AG04449 (cell line): ENCODE measurements at regions not wholly inside any gene's neighbourhood (a gene's known extent, or its start where the extent isn't known, plus 50 kb on each side); places are given as distances from the start of the nearest gene placed in this dataset.
"Not testable (repeated sequence)": the region's sequence is repeated elsewhere in the genome, so short reads cannot be mapped to it uniquely, and the experiment has no call there.

ENCODE experiments used
- CTCF ChIA-PET: fragments of 350-600 bp; formaldehyde crosslinking; extraction: SDS; loops from one replicate; lab custom pipeline; 2021; ENCODE audit warnings: antibody characterized with exemption; lab: Yijun Ruan, JAX
- POLR2A ChIA-PET: fragments of 400-600, 350-600 bp; formaldehyde crosslinking; extraction: SDS; loops from one replicate; lab custom pipeline; 2020; ENCODE audit warnings: antibody characterized with exemption, inconsistent platforms; lab: Yijun Ruan, JAX
- DNase-seq: peaks from one replicate; pipeline ENCODE4 v3.0.0-alpha.2; 2010; ENCODE audit warnings: low read depth, low spot score
- H3K4me3 ChIP-seq: 2 replicates; pipeline ENCODE4 v1.5.1; 2011; ENCODE audit warnings: low read depth, mild to moderate bottlenecking, control low read depth, low read length
- TF ChIP-seq, protein P1 (sequence below): IDR thresholded peaks from one replicate; pipeline ENCODE4 v1.5.1; 2011; ENCODE audit warnings: mild to moderate bottlenecking, moderate library complexity, low read length, control low read depth, inconsistent platforms; ENCODE audit not compliant: insufficient read depth; ENCODE audit errors: missing control alignments

DNA sequence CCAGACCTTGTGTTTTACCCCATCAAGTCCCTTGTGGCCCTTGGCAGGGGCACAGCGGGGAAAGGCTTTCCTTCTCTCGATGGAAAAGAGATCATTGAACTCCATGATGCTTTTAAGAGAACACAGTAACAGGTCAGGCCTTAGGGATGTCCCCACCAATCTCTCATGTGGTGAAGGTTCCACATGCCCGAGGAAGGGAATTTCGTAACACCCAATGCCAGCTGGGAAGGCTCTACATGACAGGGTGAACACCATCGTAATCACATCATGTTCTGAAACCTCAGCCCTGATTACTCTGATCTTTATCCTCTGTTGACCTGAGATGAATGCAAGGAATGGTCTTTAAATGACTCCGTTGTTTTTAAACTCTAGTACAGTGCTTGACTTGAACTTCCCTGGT lies 105.5 kb upstream of the SPAG17 start:
- H3K4me3 ChIP-seq = no peak overlapping the region
- TF ChIP-seq, protein P1, sequence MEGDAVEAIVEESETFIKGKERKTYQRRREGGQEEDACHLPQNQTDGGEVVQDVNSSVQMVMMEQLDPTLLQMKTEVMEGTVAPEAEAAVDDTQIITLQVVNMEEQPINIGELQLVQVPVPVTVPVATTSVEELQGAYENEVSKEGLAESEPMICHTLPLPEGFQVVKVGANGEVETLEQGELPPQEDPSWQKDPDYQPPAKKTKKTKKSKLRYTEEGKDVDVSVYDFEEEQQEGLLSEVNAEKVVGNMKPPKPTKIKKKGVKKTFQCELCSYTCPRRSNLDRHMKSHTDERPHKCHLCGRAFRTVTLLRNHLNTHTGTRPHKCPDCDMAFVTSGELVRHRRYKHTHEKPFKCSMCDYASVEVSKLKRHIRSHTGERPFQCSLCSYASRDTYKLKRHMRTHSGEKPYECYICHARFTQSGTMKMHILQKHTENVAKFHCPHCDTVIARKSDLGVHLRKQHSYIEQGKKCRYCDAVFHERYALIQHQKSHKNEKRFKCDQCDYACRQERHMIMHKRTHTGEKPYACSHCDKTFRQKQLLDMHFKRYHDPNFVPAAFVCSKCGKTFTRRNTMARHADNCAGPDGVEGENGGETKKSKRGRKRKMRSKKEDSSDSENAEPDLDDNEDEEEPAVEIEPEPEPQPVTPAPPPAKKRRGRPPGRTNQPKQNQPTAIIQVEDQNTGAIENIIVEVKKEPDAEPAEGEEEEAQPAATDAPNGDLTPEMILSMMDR = no peak
- POLR2A ChIA-PET = no interaction called here
- DNase-seq = no peak
- CTCF ChIA-PET = no interaction called here

DNA sequence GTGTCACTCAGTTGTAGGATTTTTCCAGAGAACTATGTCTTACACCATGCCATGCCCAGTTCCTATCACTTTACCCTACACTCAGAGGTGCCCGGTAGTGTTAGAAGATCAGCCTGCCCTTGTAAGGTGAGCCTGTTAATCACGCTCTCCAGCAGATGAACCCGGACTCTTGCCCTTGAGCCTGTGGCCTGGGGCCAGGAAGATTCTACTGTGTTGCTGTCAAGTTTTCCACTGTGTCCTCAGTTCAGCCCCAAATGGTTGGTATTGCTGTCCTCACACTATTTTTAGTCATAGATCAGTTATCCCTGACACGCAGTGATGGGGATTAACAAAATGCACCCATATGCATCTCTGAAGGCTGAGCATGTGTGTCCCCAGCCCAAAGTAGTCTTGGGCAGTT lies 105.0 kb upstream of the SPAG17 start:
- no peak for DNase-seq
- ChIA-PET POLR2A (no interaction called here), CTCF (no interaction called here)
- no peak overlapping the region for H3K4me3 ChIP-seq
- TF ChIP-seq, protein P1 = no peak

DNA sequence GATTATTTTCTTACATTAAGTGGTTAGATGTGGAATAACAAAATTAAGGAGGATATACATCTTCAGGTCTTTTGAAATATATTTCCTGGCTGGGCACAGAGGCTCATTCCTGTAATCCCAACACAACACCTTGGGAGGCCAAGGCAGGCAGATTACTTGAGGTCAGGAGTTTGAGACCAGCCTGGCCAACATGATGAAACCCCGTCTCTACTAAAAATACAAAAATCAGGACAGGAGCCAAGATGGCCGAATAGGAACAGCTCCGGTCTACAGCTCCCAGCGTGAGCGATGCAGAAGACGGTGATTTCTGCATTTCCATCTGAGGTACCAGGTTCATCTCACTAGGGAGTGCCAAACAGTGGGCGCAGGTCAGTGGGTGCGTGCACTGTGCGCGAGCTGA lies 95.6 kb upstream of the SPAG17 start:
- CTCF ChIA-PET, H3K4me3 ChIP-seq, POLR2A ChIA-PET, DNase-seq: not testable (repeated sequence)

DNA sequence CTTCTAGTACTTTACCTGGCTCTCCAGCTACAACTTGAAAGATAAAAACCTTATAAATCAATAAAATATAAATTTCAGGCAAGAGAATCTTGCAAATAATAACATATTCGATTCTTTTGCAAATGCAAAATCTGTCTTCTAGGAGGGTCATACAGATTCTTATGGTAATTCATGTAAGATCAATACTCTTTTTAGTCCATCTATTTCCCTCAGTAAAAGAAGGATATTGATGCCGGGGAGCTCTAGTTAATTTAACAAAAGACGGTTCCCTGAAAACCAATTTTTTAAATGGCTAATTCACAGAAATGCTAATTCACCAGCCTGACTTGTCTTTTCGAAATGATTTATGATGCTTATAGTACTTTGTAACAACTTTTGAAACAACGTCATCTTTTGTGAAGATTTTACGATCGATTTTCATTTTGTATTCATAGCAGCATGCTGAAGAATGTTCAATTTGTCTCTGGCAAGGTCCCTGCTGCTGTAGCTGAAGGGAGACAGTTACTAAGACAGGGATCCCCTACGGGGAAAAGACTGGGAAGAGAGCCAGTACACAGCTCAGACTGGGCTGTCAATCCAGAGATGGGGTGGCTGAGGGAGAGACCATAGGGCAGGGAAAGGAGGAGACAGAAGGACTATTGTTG lies 90.6 kb upstream of the SPAG17 start:
- TF ChIP-seq, protein P1 = no peak
- no peak overlapping the region for H3K4me3 ChIP-seq
- ChIA-PET CTCF (no interaction called here), POLR2A (no interaction called here)
- no peak for DNase-seq

DNA sequence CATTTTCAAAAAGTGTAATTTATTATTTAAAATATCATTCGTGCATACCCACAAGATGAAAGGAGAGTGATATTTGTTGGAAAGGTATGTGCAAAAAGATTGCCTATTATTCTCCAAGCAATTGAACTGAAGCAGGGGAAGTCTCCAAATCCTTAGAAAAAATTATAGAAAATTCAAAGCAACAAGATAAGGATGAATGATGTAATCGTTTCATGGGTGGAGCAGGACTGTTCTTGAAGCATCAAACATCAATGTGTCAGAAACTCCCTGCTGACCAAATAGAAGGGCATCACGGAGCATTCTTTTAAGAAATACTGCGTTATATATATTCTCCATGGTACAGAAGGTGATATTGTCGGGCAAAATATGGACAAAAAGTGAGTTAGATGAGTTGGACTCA lies 87.9 kb upstream of the SPAG17 start:
- TF ChIP-seq, protein P1 = no peak
- DNase-seq = no peak
- ChIA-PET POLR2A (no interaction called here), CTCF (interaction anchor here (1.2 kb wide), 1 partner anchor 11 kb away, joined by 3 read pairs; no protein-coding TSS in a partner anchor)
- no peak overlapping the region for H3K4me3 ChIP-seq

DNA sequence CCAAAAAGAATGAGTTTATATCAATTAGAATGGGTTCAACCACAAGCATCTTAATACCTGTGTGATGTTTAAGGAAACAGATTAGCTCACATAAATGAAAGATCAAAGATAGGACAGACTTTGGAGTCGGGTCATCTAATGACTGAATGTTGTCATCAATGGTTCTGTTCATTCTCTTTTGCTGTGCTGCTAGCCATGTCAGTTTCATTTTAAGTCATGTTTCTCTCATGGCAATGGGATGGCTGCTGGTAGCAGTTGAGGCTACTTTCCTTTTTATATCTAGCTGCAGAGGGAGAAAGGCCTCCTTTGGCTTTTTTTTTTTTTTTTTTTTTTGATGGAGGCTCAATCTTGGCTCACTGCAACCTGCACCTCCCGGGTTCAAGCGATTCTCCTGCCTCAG lies 86.9 kb upstream of the SPAG17 start:
- TF ChIP-seq, protein P1 = no peak
- CTCF ChIA-PET = interaction anchor here (1.2 kb wide), 1 partner anchor 10 kb away, joined by 3 read pairs; no protein-coding TSS in a partner anchor
- no peak overlapping the region for H3K4me3 ChIP-seq
- DNase-seq = no peak
- POLR2A ChIA-PET = no interaction called here

DNA sequence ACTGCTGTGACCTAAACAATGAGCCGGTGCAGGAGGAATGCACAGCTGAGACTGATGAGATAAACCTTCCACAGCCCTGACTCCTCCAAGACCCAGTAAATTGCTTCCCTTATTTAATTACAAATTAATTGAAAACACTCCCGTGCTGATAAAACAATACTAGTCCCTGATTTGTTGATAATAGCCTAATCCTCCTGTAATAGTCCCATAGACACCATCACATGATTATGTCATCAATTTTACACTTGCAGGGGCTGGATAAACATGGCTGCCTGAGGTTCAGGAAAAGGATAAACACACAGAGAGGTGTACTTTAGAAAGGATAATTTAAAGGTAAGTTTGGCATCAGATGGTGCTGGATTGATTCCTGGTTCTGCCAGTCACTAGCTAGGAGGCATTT lies 84.6 kb upstream of the SPAG17 start:
- POLR2A ChIA-PET = no interaction called here
- DNase-seq = no peak
- CTCF ChIA-PET = no interaction called here
- TF ChIP-seq, protein P1 = no peak
- H3K4me3 ChIP-seq = no peak overlapping the region
